ENCODE measurements at regions not wholly inside any gene's neighbourhood (a gene's known extent, or its start where the extent isn't known, plus 50 kb on each side); places are given as distances from the start of the nearest gene placed in this dataset.

DNA sequence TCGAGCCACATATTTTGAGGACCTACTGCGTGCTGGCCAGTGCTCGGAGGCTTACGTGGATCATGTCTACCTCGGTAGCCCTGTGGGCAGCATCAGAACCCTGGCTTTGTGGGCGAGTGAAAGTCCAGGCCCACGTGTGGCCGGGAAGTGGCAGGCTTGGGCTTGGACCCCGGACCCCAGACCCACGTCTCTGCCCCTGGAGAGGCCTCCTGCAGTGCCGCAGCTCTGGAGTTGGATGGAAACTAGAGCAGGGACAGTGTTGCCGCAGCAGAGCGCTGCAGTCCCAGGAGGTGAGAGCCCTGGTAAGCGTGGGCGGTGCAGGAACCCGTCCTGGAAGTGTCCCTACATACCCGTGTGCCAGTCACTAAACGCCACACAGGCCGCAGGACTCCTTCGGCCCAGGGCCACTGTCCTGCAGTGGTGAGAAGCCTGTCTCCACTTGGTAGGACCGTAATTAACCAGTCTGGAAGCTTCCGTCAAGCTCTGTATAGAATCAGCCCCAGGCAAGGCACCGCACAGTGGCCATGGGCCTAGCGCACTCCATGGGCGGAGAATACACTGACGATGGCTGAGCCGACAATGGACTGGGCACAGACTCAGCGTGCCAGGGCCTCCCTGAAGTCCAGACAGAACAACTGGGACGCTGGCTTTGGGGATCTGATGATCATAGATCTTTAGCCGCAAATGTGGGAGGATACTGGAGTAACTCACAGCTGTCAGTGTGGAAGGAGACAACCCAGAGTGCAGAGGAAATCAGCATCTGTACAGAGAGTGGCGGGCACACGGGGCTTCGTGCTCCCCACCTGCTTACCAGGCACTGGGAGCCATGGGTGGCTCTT, 219.5 kb downstream of the KIF26A start:
- DNase-seq (ENCODE audit: low spot score) = no peak
- TF ChIP-seq CTCF (IDR thresholded peaks at IDR 0.05; ENCODE audit: extremely low read depth, missing control alignments) = no peak

- TF ChIP-seq CTCF (IDR thresholded peaks at IDR 0.05; ENCODE audit: extremely low read depth, missing control alignments) = no peak
- no peak for DNase-seq (ENCODE audit: low spot score)
These were observed 220.3 kb downstream of the KIF26A start for GRCh38 chr14:104358528-104359300.

DNA sequence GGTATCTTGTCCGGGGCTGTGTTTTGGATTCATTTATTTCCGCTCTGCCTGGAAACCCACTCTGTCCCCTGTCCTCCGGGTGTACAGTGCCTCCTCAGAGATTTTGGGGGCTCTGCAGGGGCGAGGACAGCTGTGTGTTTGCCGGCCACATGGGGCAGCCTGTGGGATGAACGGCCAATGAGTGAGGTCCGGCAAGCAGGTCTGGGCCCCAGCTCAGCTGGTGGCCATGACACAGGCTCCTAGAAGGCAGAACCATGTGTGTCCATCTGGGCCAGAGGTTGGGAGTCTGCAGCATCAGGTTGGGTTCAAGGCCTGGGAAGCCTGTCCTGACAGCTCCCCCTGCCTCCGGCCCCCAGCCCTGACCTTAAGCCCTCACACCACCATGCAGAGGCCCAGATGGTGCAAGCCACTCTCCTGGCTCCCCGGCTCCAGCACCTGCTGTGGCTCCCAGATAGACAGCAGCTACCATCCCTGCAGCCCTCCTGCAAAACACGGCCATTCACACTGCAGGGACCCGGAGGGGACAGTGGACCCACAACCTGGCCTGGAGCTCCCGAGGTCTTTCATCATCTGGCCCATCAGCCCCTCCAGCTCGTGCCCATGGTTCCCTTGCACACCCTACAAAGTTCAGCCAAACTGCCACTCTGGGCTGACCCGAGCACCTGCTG, 220.1 kb upstream of the C14orf180 start:
- DNase-seq (ENCODE audit: low spot score) = no peak
- TF ChIP-seq CTCF (IDR thresholded peaks at IDR 0.05; ENCODE audit: extremely low read depth, missing control alignments) = no peak

GRCh38 chr14:104359969-104360442, 219.6 kb upstream of the C14orf180 start:
- no peak for DNase-seq (ENCODE audit: low spot score)
- no peak for TF ChIP-seq CTCF (IDR thresholded peaks at IDR 0.05; ENCODE audit: extremely low read depth, missing control alignments)

- TF ChIP-seq CTCF (IDR thresholded peaks at IDR 0.05; ENCODE audit: extremely low read depth, missing control alignments) = no peak
- no peak for DNase-seq (ENCODE audit: low spot score)
These were observed 219.1 kb upstream of the C14orf180 start for GRCh38 chr14:104360501-104360900.

DNA sequence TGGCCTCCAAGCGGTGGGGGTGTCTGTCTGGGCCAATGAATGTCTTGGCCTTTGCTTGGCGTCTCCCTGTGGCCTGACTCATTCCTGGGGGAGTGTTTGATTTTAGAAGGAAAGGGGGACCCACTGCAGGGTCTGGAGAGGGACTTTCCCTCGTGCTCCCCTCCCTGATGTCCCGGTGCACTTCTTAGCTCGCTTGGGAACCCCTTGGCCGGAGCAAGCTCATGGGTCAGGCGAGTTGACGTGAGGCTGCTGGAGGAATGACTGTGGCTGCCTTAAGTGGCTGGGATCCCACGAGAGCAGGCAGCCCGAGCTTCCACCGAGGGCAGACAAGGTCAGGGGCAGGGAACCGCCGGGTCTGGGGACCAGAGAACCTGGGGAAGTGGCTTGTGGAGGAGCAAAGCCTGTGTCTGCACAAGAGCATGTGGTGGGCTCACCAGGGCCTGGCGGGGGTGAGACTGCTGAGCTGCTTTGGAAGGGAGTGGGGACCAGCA, 218.4 kb upstream of the C14orf180 start:
- no peak for DNase-seq (ENCODE audit: low spot score)
- TF ChIP-seq CTCF (IDR thresholded peaks at IDR 0.05; ENCODE audit: extremely low read depth, missing control alignments) = no peak

Measured in GM20000 (cell line).